ENCODE measurements at regions not wholly inside any gene's neighbourhood (a gene's known extent, or its start where the extent isn't known, plus 50 kb on each side); places are given as distances from the start of the nearest gene placed in this dataset.

- DNase-seq (ENCODE audit: low read depth, low spot score) = no peak
Observed at GRCh38 chr3:8254489-8254888, 247.1 kb upstream of the LMCD1 start.

- DNase-seq (ENCODE audit: low read depth, low spot score) = no peak
Observed at GRCh38 chr3:8255725-8256124, 245.9 kb upstream of the LMCD1 start.

- no peak for DNase-seq (ENCODE audit: low read depth, low spot score)
Observed at GRCh38 chr3:8256441-8257071, 245.1 kb upstream of the LMCD1 start.

- no peak for DNase-seq (ENCODE audit: low read depth, low spot score)
Observed at GRCh38 chr3:8261018-8261417, 240.6 kb upstream of the LMCD1 start.

GRCh38 chr3:8266730-8267131 lies 234.9 kb upstream of the LMCD1 start:
- DNase-seq (ENCODE audit: low read depth, low spot score) = no peak

GRCh38 chr3:8273479-8273878 lies 228.1 kb upstream of the LMCD1 start:
- no peak for DNase-seq (ENCODE audit: low read depth, low spot score)

- DNase-seq (ENCODE audit: low read depth, low spot score) = no peak
Observed at GRCh38 chr3:8276056-8276455, 225.6 kb upstream of the LMCD1 start.

GRCh38 chr3:8276506-8276905 lies 225.1 kb upstream of the LMCD1 start:
- DNase-seq (ENCODE audit: low read depth, low spot score) = no peak

- DNase-seq (ENCODE audit: low read depth, low spot score) = no peak
Observed at GRCh38 chr3:8278448-8278847, 223.2 kb upstream of the LMCD1 start.

GRCh38 chr3:8279476-8279875 lies 222.1 kb upstream of the LMCD1 start:
- no peak for DNase-seq (ENCODE audit: low read depth, low spot score)

GRCh38 chr3:8279886-8280550 lies 221.6 kb upstream of the LMCD1 start:
- no peak for DNase-seq (ENCODE audit: low read depth, low spot score)

GRCh38 chr3:8282541-8283165 lies 219.0 kb upstream of the LMCD1 start:
- no peak for DNase-seq (ENCODE audit: low read depth, low spot score)

GRCh38 chr3:8283193-8283592 lies 218.4 kb upstream of the LMCD1 start:
- DNase-seq (ENCODE audit: low read depth, low spot score) = no peak

GRCh38 chr3:8286086-8286485 lies 215.5 kb upstream of the LMCD1 start:
- DNase-seq (ENCODE audit: low read depth, low spot score) = no peak

GRCh38 chr3:8286749-8287148 lies 214.9 kb upstream of the LMCD1 start:
- no peak for DNase-seq (ENCODE audit: low read depth, low spot score)

- DNase-seq (ENCODE audit: low read depth, low spot score) = no peak
Observed at GRCh38 chr3:8290611-8291010, 211.0 kb upstream of the LMCD1 start.

GRCh38 chr3:8296461-8296860 lies 205.2 kb upstream of the LMCD1 start:
- no peak for DNase-seq (ENCODE audit: low read depth, low spot score)

GRCh38 chr3:8298021-8298954 lies 203.3 kb upstream of the LMCD1 start:
- no peak for DNase-seq (ENCODE audit: low read depth, low spot score)

GRCh38 chr3:8301977-8302735 lies 199.5 kb upstream of the LMCD1 start:
- DNase-seq (ENCODE audit: low read depth, low spot score) = no peak

- DNase-seq (ENCODE audit: low read depth, low spot score) = no peak
Observed at GRCh38 chr3:8303466-8303865, 198.2 kb upstream of the LMCD1 start.

- no peak for DNase-seq (ENCODE audit: low read depth, low spot score)
Observed at GRCh38 chr3:8305371-8305770, 196.3 kb upstream of the LMCD1 start.

Measured in activated CD4-positive, CD25-positive, alpha-beta regulatory T cell treated with anti-CD3 and anti-CD28 coated beads, Interleukin-2, amount 50 U/mL, for 16 hours (primary cell).